ENCODE measurements at regions not wholly inside any gene's neighbourhood (a gene's known extent, or its start where the extent isn't known, plus 50 kb on each side); places are given as distances from the start of the nearest gene placed in this dataset.

DNA sequence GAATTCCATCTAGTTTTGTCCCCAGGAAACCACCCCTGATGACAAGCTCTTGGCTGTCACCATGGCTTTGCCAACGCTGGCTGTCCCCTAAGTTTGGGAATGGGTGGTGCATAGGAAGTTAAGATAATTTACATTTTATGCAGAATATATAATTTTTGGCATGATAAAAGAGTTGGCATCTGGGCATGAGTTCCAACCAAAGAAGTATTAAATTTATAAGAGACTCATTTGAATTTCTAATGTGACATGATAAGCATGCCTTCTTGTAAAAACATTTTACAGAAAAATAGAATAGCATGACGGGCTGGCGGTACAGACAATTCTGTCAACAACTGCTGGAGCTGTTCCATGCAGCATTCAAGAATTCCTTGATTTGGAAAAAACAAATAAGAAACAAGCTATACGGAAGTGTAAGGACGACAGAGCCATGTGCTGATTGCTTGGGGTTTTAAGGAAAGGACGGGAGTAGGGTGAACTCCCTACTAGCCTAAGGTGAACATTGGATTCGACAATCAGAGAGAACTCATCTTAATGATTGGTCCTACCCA is 106.8 kb upstream of the C1orf21 start:
- 100% methylated on average over 2 of the region's 7 CpGs for WGBS (ENCODE audit: insufficient coverage)
- H3K27ac ChIP-seq (ENCODE audit: low read length in 2 of 2), result no peak overlapping the region
- peaks cover 2% of the 10 kb centered on the region for H3K27me3 Mint-ChIP-seq
- H3K4me2 ChIP-seq (replicated peaks; ENCODE audit: low read depth, low read length, poor library complexity, severe bottlenecking), result no peak overlapping the region
- DNase-seq (no peak), ATAC-seq (ENCODE audit: low read depth) (no peak)
- no peaks in the 10 kb centered on the region for H3K4me1 ChIP-seq (ENCODE audit: control insufficient read depth in 2 of 2, insufficient read depth in 2 of 2, low read length in 2 of 2)
- no peaks in the 10 kb centered on the region for H3K79me2 ChIP-seq (ENCODE audit: control insufficient read depth, insufficient read depth, low read length)
- POLR2A ChIA-PET, result no interaction called here
- intact Hi-C loops (cut with micrococcal nuclease), result no loop called here
- H3K27me3 ChIP-seq (replicated peaks in 1 of 4; ENCODE audit: control extremely low read depth in 1 of 4, control insufficient read depth in 3 of 4, insufficient read depth in 4 of 4, low read length in 3 of 4), result no peaks in the 10 kb centered on the region
- no peaks in the 10 kb centered on the region for H3K9me3 ChIP-seq (ENCODE audit: control extremely low read depth in 1 of 3, control insufficient read depth in 2 of 3, insufficient read depth in 1 of 3, low read length in 2 of 3)
- H3K9me3 Mint-ChIP-seq (ENCODE audit: insufficient read depth), result no peaks in the 10 kb centered on the region
- no peaks in the 10 kb centered on the region for H3K36me3 ChIP-seq (replicated peaks in 1 of 2; ENCODE audit: control extremely low read depth in 1 of 2, control insufficient read depth in 1 of 2, extremely low read depth in 1 of 2, insufficient read depth in 2 of 2, low read length in 1 of 2)
- no peak overlapping the region for H2AFZ ChIP-seq (ENCODE audit: insufficient read depth, low read depth, low read length, poor library complexity, severe bottlenecking)
- no peak overlapping the region for H3K27ac Mint-ChIP-seq
- no peaks in the 10 kb centered on the region for H3K4me1 Mint-ChIP-seq
- H3K4me3 ChIP-seq (ENCODE audit: control extremely low read depth in 1 of 5, extremely low read depth in 1 of 5, insufficient read depth in 1 of 5, low read depth in 2 of 5, low read length in 4 of 5), result no peak overlapping the region
- H3K9ac ChIP-seq (ENCODE audit: low read length), result no peak overlapping the region
- CTCF ChIA-PET, result interaction anchor here (0.5 kb wide), 1 partner anchor 12 kb away, joined by 3 read pairs; no protein-coding TSS in a partner anchor
- TF ChIP-seq EZH2 (IDR thresholded peaks at IDR 0.05; ENCODE audit: borderline replicate concordance, insufficient read depth, low read depth, low read length, poor library complexity, severe bottlenecking), result no peak
- TF ChIP-seq, protein P1, sequence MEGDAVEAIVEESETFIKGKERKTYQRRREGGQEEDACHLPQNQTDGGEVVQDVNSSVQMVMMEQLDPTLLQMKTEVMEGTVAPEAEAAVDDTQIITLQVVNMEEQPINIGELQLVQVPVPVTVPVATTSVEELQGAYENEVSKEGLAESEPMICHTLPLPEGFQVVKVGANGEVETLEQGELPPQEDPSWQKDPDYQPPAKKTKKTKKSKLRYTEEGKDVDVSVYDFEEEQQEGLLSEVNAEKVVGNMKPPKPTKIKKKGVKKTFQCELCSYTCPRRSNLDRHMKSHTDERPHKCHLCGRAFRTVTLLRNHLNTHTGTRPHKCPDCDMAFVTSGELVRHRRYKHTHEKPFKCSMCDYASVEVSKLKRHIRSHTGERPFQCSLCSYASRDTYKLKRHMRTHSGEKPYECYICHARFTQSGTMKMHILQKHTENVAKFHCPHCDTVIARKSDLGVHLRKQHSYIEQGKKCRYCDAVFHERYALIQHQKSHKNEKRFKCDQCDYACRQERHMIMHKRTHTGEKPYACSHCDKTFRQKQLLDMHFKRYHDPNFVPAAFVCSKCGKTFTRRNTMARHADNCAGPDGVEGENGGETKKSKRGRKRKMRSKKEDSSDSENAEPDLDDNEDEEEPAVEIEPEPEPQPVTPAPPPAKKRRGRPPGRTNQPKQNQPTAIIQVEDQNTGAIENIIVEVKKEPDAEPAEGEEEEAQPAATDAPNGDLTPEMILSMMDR (IDR thresholded peaks at IDR 0.05), result no peak
- H4K20me1 ChIP-seq (ENCODE audit: control insufficient read depth, insufficient read depth, low read length, poor library complexity, severe bottlenecking), result no peaks in the 10 kb centered on the region
- no peak overlapping the region for H3K4me3 Mint-ChIP-seq

DNA sequence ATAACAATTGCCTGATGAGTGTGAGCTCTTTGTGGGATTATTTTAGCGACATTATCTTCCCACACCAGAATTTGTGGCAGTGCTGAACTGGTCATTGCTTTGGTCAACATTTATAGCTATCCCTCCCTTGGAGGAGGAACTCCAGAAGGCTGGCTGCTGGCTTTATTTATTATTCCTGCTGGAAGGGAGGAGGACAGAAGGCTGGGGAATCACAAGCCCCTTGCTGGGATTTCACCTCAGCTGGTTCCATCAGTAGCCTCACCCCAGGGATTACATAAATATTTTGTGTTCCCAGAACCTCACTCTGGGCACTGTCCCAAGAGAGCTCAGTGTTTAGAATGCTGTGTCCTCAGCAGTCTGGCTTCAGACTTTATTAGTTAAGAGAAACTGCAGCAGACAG is 102.8 kb upstream of the C1orf21 start:
- Mint-ChIP-seq H3K4me1 (no peaks in the 10 kb centered on the region), H3K4me3 (no peak overlapping the region), H3K27ac (no peak overlapping the region), H3K9me3 (ENCODE audit: insufficient read depth) (no peaks in the 10 kb centered on the region), H3K27me3 (no peaks in the 10 kb centered on the region)
- no peak for TF ChIP-seq EZH2 (IDR thresholded peaks at IDR 0.05; ENCODE audit: borderline replicate concordance, insufficient read depth, low read depth, low read length, poor library complexity, severe bottlenecking)
- TF ChIP-seq, protein P1 (IDR thresholded peaks at IDR 0.05), result no peak
- DNase-seq (no peak), ATAC-seq (ENCODE audit: low read depth) (no peak)
- Histone ChIP-seq H3K27ac (ENCODE audit: low read length in 2 of 2) (no peak overlapping the region), H3K4me2 (replicated peaks; ENCODE audit: low read depth, low read length, poor library complexity, severe bottlenecking) (no peak overlapping the region), H3K9me3 (ENCODE audit: control extremely low read depth in 1 of 3, control insufficient read depth in 2 of 3, insufficient read depth in 1 of 3, low read length in 2 of 3) (peaks cover 0 to 17% (median 0%) of the 10 kb centered on the region in 3 donors), H3K27me3 (replicated peaks in 1 of 4; ENCODE audit: control extremely low read depth in 1 of 4, control insufficient read depth in 3 of 4, insufficient read depth in 4 of 4, low read length in 3 of 4) (no peaks in the 10 kb centered on the region), H3K9ac (ENCODE audit: low read length) (no peak overlapping the region), H2AFZ (ENCODE audit: insufficient read depth, low read depth, low read length, poor library complexity, severe bottlenecking) (no peak overlapping the region), H3K4me3 (ENCODE audit: control extremely low read depth in 1 of 5, extremely low read depth in 1 of 5, insufficient read depth in 1 of 5, low read depth in 2 of 5, low read length in 4 of 5) (no peak overlapping the region), H3K79me2 (ENCODE audit: control insufficient read depth, insufficient read depth, low read length) (no peaks in the 10 kb centered on the region), H3K36me3 (replicated peaks in 1 of 2; ENCODE audit: control extremely low read depth in 1 of 2, control insufficient read depth in 1 of 2, extremely low read depth in 1 of 2, insufficient read depth in 2 of 2, low read length in 1 of 2) (no peaks in the 10 kb centered on the region), H4K20me1 (ENCODE audit: control insufficient read depth, insufficient read depth, low read length, poor library complexity, severe bottlenecking) (no peaks in the 10 kb centered on the region), H3K4me1 (ENCODE audit: control insufficient read depth in 2 of 2, insufficient read depth in 2 of 2, low read length in 2 of 2) (no peaks in the 10 kb centered on the region)
- WGBS (ENCODE audit: insufficient coverage), result no CpG with 5 or more reads among the region's 1 CpG
- ChIA-PET CTCF (no interaction called here), POLR2A (no interaction called here)
- intact Hi-C loops (cut with micrococcal nuclease), result no loop called here
